ENCODE measurements at regions not wholly inside any gene's neighbourhood (a gene's known extent, or its start where the extent isn't known, plus 50 kb on each side); places are given as distances from the start of the nearest gene placed in this dataset.

GRCh38 chr16:66007717-66008116 is 358.8 kb upstream of the CDH5 start:
- ChIA-PET CTCF (no interaction called here), POLR2A (interaction anchor here (0.6 kb wide), 1 partner anchor 12 kb away, joined by 3 read pairs; no protein-coding TSS in a partner anchor), RAD21 (ENCODE audit: low non-redundant PET in 1 of 2, low total read pairs in 2 of 2, uncharacterized antibody in 2 of 2, unreplicated experiment in 2 of 2) (no interaction called here)
- no peak for DNase-seq (ENCODE audit: low read depth, low spot score)
- H3K27ac ChIP-seq (ENCODE audit: low read depth, low read length), result no peak overlapping the region
- no peaks in the 10 kb centered on the region for H3K9me3 ChIP-seq (ENCODE audit: control insufficient read depth in 1 of 2, insufficient read depth in 1 of 2, low read depth in 1 of 2, low read length in 2 of 2)
- intact Hi-C loops (cut with micrococcal nuclease), result no loop called here
- no peak overlapping the region for H3K4me3 ChIP-seq (replicated peaks in 1 of 2; ENCODE audit: low read depth in 1 of 2, low read length in 2 of 2)
- no peak for ATAC-seq
- H3K9me2 ChIP-seq (ENCODE audit: insufficient read depth), result no peaks in the 10 kb centered on the region
- H3K79me2 ChIP-seq (ENCODE audit: insufficient read depth, low read length), result no peaks in the 10 kb centered on the region
- H2AFZ ChIP-seq (ENCODE audit: low read depth, low read length, poor library complexity, severe bottlenecking), result no peak overlapping the region
- H3K27me3 ChIP-seq (ENCODE audit: insufficient read depth, low read length), result peaks cover 11% of the 10 kb centered on the region
- no peak overlapping the region for H3K4me2 ChIP-seq (ENCODE audit: low read length)
- no TSS peak for BruUV-seq (replicated peaks)
- H4K20me1 ChIP-seq (ENCODE audit: insufficient read depth), result no peaks in the 10 kb centered on the region
- no peaks in the 10 kb centered on the region for H3K36me3 ChIP-seq (ENCODE audit: control insufficient read depth in 1 of 2, insufficient read depth in 2 of 2, low read length in 2 of 2)
- no peaks in the 10 kb centered on the region for H3K4me1 ChIP-seq (ENCODE audit: control insufficient read depth in 1 of 2, insufficient read depth in 2 of 2, low read length in 2 of 2)
- H3K9ac ChIP-seq (ENCODE audit: low read length), result no peak overlapping the region
- TF ChIP-seq FOSL1 (IDR thresholded peaks at IDR 0.05; ENCODE audit: low read depth) (no peak), EZH2 (IDR thresholded peaks at IDR 0.05) (no peak), JUND (IDR thresholded peaks at IDR 0.05) (no peak), CEBPB (IDR thresholded peaks at IDR 0.05; ENCODE audit: low read depth) (no peak), CBX3 (IDR thresholded peaks at IDR 0.05; ENCODE audit: low read depth) (no peak), ELF1 (IDR thresholded peaks at IDR 0.05; ENCODE audit: borderline replicate concordance, low read depth) (no peak), SIN3A (IDR thresholded peaks at IDR 0.05; ENCODE audit: low read depth) (no peak), RAD21 (IDR thresholded peaks at IDR 0.05; ENCODE audit: low read depth) (no peak), EGR1 (IDR thresholded peaks at IDR 0.05; ENCODE audit: low read depth) (no peak), ATF3 (IDR thresholded peaks at IDR 0.05) (no peak), YY1 (IDR thresholded peaks at IDR 0.05; ENCODE audit: extremely low read depth, insufficient replicate concordance, low read depth, low read length) (no peak), POLR2A (IDR thresholded peaks at IDR 0.05; ENCODE audit: borderline replicate concordance, extremely low read depth, insufficient read depth, insufficient read length) (no peak), SP1 (IDR thresholded peaks at IDR 0.05; ENCODE audit: low read depth) (no peak), TCF7L2 (IDR thresholded peaks at IDR 0.05; ENCODE audit: borderline replicate concordance, extremely low read depth, insufficient read depth, insufficient read length) (no peak), MAX (IDR thresholded peaks at IDR 0.05) (no peak), ZFX (IDR thresholded peaks at IDR 0.05) (no peak)
